Hepatocyte (in vitro differentiated cells): ENCODE measurements at regions not wholly inside any gene's neighbourhood (a gene's known extent, or its start where the extent isn't known, plus 50 kb on each side); places are given as distances from the start of the nearest gene placed in this dataset.

Experiments used
- DNase-seq: peaks from one replicate; pipeline ENCODE4 v3.0.0-alpha.2; 2016; ENCODE audit warnings: low spot score
- H2AFZ ChIP-seq: fragments of 200-600 bp; sonication (generic); 2 replicates; pipeline ENCODE4 v1.6.0; 2016; ENCODE audit warnings: antibody characterized with exemption, mild to moderate bottlenecking
- H3K27ac ChIP-seq: fragments of 200-600 bp; sonication (generic); 2 replicates; pipeline ENCODE4 v1.5.1; 2016; ENCODE audit warnings: mild to moderate bottlenecking
- H3K27me3 ChIP-seq: fragments of 200-600 bp; sonication (generic); 2 replicates; pipeline ENCODE4 v1.6.1; 2016
- H3K36me3 ChIP-seq: fragments of 200-600 bp; sonication (generic); replicated peaks from 2 replicates; pipeline ENCODE4 v1.5.1; 2016; ENCODE audit warnings: low read depth; ENCODE audit not compliant: insufficient read depth
- H3K4me1 ChIP-seq: fragments of 200-600 bp; sonication (generic); 2 replicates; pipeline ENCODE4 v1.5.1; 2016; ENCODE audit warnings: mild to moderate bottlenecking, moderate library complexity; ENCODE audit not compliant: insufficient read depth
- H3K4me2 ChIP-seq: fragments of 200-600 bp; sonication (generic); 2 replicates; pipeline ENCODE4 v1.6.0; 2016
- H3K4me3 ChIP-seq: fragments of 200-600 bp; sonication (generic); 2 replicates; pipeline ENCODE4 v1.5.1; 2016; ENCODE audit warnings: mild to moderate bottlenecking
- H3K79me2 ChIP-seq: fragments of 200-600 bp; sonication (generic); 2 replicates; pipeline ENCODE4 v1.6.0; 2017; ENCODE audit warnings: mild to moderate bottlenecking
- H3K9me2 ChIP-seq: fragments of 200-600 bp; sonication (generic); replicated peaks from 2 replicates; pipeline ENCODE4 v1.6.0; 2017; ENCODE audit warnings: mild to moderate bottlenecking; ENCODE audit not compliant: insufficient read depth
- H3K9me3 ChIP-seq: fragments of 200-600 bp; sonication (generic); 2 replicates; pipeline ENCODE4 v1.5.1; 2016; ENCODE audit warnings: low read depth, mild to moderate bottlenecking
- H4K20me1 ChIP-seq: fragments of 200-600 bp; sonication (generic); 2 replicates; pipeline ENCODE4 v1.6.0; 2016; ENCODE audit warnings: mild to moderate bottlenecking; ENCODE audit not compliant: insufficient read depth, poor library complexity, severe bottlenecking
- EZH2 ChIP-seq: fragments of 200-600 bp; sonication (generic); IDR thresholded peaks from 2 replicates; pipeline ENCODE4 v1.6.1; 2016; ENCODE audit warnings: antibody characterized with exemption, mild to moderate bottlenecking, borderline replicate concordance
- EZH2phosphoT487 ChIP-seq: fragments of 200-600 bp; sonication (generic); IDR thresholded peaks from one replicate; pipeline ENCODE4 v1.6.1; 2018; ENCODE audit warnings: antibody characterized with exemption, mild to moderate bottlenecking, low read depth, moderate library complexity; ENCODE audit not compliant: unreplicated experiment, severe bottlenecking
- WGBS: methylation state at CpG from one replicate; pipeline ENCODE4 v1.1.6; 2016; ENCODE audit warnings: low lambda C conversion rate; ENCODE audit errors: missing lambda C conversion rate; 5-methylcytosine and 5-hydroxymethylcytosine counted together
- TF ChIP-seq, protein P1 (sequence below): fragments of 200-600 bp; sonication (generic); IDR thresholded peaks from 2 replicates; pipeline ENCODE4 v1.5.1; 2016; ENCODE audit warnings: antibody characterized with exemption, mild to moderate bottlenecking; ENCODE audit not compliant: poor library complexity

DNA sequence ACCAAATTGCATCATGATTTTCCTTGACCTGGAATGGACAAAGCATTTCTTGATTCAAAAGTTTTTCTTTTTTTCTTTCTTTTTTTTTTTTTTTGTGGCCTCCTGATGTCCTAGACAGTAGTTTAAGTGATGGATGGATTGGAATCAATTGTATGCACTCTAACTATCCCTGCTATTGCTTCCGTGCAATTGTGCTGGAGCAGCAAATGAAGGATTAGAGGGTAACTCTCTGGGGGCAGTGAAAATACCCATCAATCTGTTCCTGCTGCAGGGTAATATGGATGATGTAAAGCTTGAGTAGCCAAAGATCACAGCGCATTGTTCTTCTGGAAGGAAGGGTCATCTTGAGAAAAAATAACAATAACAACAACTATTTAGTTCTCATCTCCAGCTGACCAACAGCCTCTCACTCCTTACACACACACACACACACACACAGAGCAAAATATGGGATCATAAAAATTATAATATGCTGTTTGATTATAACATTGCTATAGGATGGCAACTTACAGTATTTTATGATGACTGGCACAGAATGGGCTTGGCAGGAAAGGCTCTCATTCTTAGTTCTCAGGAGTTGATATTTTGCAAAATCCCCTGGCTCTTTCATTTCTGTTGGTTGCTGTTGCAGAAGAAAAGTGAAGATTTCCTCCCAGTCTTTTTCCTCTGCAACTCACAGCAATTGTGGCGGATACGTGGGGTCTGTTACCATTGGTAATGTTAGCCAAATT is 160.9 kb upstream of the DMAC1 start:
- no peaks in the 10 kb centered on the region for H3K79me2 ChIP-seq
- no peak for DNase-seq
- no peaks in the 10 kb centered on the region for H3K9me2 ChIP-seq
- no peak for TF ChIP-seq EZH2phosphoT487
- no peak for TF ChIP-seq EZH2
- TF ChIP-seq, protein P1, sequence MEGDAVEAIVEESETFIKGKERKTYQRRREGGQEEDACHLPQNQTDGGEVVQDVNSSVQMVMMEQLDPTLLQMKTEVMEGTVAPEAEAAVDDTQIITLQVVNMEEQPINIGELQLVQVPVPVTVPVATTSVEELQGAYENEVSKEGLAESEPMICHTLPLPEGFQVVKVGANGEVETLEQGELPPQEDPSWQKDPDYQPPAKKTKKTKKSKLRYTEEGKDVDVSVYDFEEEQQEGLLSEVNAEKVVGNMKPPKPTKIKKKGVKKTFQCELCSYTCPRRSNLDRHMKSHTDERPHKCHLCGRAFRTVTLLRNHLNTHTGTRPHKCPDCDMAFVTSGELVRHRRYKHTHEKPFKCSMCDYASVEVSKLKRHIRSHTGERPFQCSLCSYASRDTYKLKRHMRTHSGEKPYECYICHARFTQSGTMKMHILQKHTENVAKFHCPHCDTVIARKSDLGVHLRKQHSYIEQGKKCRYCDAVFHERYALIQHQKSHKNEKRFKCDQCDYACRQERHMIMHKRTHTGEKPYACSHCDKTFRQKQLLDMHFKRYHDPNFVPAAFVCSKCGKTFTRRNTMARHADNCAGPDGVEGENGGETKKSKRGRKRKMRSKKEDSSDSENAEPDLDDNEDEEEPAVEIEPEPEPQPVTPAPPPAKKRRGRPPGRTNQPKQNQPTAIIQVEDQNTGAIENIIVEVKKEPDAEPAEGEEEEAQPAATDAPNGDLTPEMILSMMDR: no peak
- H3K4me3 ChIP-seq: no peak overlapping the region
- H4K20me1 ChIP-seq: no peaks in the 10 kb centered on the region
- no peak overlapping the region for H3K27ac ChIP-seq
- no peaks in the 10 kb centered on the region for H3K36me3 ChIP-seq
- no peak overlapping the region for H3K4me2 ChIP-seq
- no peaks in the 10 kb centered on the region for H3K9me3 ChIP-seq
- H3K27me3 ChIP-seq: no peaks in the 10 kb centered on the region
- WGBS: 88% methylated on average over 4 of the region's 4 CpGs
- no peak overlapping the region for H2AFZ ChIP-seq
- no peaks in the 10 kb centered on the region for H3K4me1 ChIP-seq

DNA sequence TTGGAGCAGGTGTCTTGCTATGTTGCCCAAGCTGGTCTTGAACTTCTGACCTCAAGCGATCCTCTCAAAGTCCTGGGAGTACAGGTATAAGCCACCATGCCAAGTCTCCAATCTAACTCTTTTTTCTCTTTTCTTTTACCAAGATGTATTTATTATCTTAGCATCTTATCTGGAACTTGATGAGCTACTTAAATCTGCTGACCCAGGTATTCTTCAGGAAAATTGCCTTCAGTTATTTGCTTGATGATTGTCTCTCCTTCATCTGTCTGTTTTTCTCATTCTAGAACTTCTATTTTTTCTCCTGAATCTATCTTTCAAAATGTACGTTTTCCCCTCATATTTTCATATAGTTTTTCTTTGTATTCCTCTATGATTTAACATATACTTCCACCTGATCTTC is 158.2 kb upstream of the DMAC1 start:
- Histone ChIP-seq H3K4me2 (no peak overlapping the region), H3K27me3 (no peaks in the 10 kb centered on the region), H3K27ac (no peak overlapping the region), H2AFZ (no peak overlapping the region), H4K20me1 (no peaks in the 10 kb centered on the region), H3K9me2 (no peaks in the 10 kb centered on the region), H3K9me3 (no peaks in the 10 kb centered on the region), H3K36me3 (no peaks in the 10 kb centered on the region), H3K4me3 (no peak overlapping the region), H3K79me2 (no peaks in the 10 kb centered on the region), H3K4me1 (no peaks in the 10 kb centered on the region)
- no peak for TF ChIP-seq EZH2phosphoT487
- TF ChIP-seq, protein P1: no peak
- no peak for TF ChIP-seq EZH2
- DNase-seq: no peak
- WGBS: 92% methylated on average over 2 of the region's 2 CpGs

DNA sequence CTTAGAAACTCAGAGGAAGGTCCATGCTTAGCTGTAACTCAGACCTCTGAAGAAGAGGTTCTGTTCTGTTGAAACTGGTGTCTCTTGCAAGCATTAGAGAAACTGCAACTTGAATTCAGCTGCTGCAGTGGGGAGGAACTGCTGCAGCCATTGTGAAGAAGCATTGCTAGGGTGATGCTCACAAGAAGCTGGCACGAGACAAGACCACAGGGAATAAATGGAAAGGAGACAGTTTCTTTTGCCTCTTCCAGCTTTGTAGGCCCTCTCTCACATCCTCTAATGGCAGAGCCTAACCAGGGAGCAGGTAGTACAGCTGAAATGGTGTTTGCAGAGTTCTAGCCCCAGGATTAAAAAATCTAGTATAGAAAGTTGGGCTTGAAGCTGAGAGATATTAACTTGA is 148.0 kb upstream of the DMAC1 start:
- H3K36me3 ChIP-seq: no peaks in the 10 kb centered on the region
- no peaks in the 10 kb centered on the region for H4K20me1 ChIP-seq
- H3K79me2 ChIP-seq: no peaks in the 10 kb centered on the region
- no peaks in the 10 kb centered on the region for H3K4me1 ChIP-seq
- H3K9me3 ChIP-seq: no peaks in the 10 kb centered on the region
- DNase-seq: no peak
- no peaks in the 10 kb centered on the region for H3K9me2 ChIP-seq
- TF ChIP-seq EZH2phosphoT487 (no peak), EZH2 (no peak)
- TF ChIP-seq, protein P1: no peak
- no peak overlapping the region for H3K4me2 ChIP-seq
- no peaks in the 10 kb centered on the region for H3K27me3 ChIP-seq
- H3K27ac ChIP-seq: no peak overlapping the region
- 89% methylated on average over 1 of the region's 1 CpG for WGBS
- H3K4me3 ChIP-seq: no peak overlapping the region
- no peak overlapping the region for H2AFZ ChIP-seq
